ENCODE measurements at regions not wholly inside any gene's neighbourhood (a gene's known extent, or its start where the extent isn't known, plus 50 kb on each side); places are given as distances from the start of the nearest gene placed in this dataset.

DNA sequence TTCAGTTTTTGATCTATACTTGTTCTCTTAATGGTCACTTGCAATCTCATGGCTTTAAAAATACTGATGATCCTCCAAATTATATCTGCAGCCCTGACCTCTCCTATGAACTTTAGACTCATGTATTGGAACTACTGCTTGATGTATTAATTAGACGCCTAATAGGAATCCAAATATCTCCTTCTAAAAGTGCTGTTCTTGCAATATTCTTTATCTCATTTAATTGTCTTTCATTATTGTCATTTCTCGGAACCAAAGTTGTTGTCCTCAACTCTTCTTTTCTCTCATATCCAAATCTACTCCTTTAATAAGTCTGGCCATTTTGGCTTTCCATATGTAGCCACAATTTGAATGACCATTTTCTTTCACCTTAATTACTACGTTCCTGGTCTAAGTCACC, 907.6 kb upstream of the SEL1L start:
- TF ChIP-seq, protein P1, sequence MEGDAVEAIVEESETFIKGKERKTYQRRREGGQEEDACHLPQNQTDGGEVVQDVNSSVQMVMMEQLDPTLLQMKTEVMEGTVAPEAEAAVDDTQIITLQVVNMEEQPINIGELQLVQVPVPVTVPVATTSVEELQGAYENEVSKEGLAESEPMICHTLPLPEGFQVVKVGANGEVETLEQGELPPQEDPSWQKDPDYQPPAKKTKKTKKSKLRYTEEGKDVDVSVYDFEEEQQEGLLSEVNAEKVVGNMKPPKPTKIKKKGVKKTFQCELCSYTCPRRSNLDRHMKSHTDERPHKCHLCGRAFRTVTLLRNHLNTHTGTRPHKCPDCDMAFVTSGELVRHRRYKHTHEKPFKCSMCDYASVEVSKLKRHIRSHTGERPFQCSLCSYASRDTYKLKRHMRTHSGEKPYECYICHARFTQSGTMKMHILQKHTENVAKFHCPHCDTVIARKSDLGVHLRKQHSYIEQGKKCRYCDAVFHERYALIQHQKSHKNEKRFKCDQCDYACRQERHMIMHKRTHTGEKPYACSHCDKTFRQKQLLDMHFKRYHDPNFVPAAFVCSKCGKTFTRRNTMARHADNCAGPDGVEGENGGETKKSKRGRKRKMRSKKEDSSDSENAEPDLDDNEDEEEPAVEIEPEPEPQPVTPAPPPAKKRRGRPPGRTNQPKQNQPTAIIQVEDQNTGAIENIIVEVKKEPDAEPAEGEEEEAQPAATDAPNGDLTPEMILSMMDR (IDR thresholded peaks at IDR 0.05; ENCODE audit: borderline replicate concordance, extremely low read depth, low read length, poor library complexity, severe bottlenecking): no peak
- TF ChIP-seq EZH2 (IDR thresholded peaks at IDR 0.05; ENCODE audit: borderline replicate concordance, low read depth, low read length, severe bottlenecking): no peak

All from DND-41 (cell line).